NCI-H1417 treated with DMSO at 0.1 percent for 48 hours (cell line): ENCODE measurements at regions not wholly inside any gene's neighbourhood (a gene's known extent, or its start where the extent isn't known, plus 50 kb on each side); places are given as distances from the start of the nearest gene placed in this dataset.

ENCODE experiments used
- DNase-seq: peaks from one replicate; lab custom pipeline; 2025; lab: John Stamatoyannopoulos, UW

- DNase-seq = no peak
Observed at GRCh38 chr3:24641628-24642027, 147.0 kb upstream of the THRB start.

- DNase-seq = no peak
Observed at GRCh38 chr3:24645047-24645446, 150.4 kb upstream of the THRB start.

GRCh38 chr3:24646790-24647189 lies 152.1 kb upstream of the THRB start:
- no peak for DNase-seq

- no peak for DNase-seq
Observed at GRCh38 chr3:24648063-24648462, 153.4 kb upstream of the THRB start.

GRCh38 chr3:24650839-24651238 lies 156.2 kb upstream of the THRB start:
- no peak for DNase-seq

GRCh38 chr3:24657870-24658510 lies 163.3 kb upstream of the THRB start:
- DNase-seq = no peak

- DNase-seq = no peak
Observed at GRCh38 chr3:24661175-24661584, 166.5 kb upstream of the THRB start.

- DNase-seq = no peak
Observed at GRCh38 chr3:24662449-24663345, 168.0 kb upstream of the THRB start.

- no peak for DNase-seq
Observed at GRCh38 chr3:24663406-24663805, 168.8 kb upstream of the THRB start.

GRCh38 chr3:24668039-24668438 lies 173.4 kb upstream of the THRB start:
- no peak for DNase-seq

- DNase-seq = no peak
Observed at GRCh38 chr3:24670871-24671270, 176.2 kb upstream of the THRB start.

- DNase-seq = no peak
Observed at GRCh38 chr3:24673596-24673995, 178.9 kb upstream of the THRB start.

GRCh38 chr3:24674261-24674660 lies 179.6 kb upstream of the THRB start:
- no peak for DNase-seq

GRCh38 chr3:24678021-24678420 lies 183.4 kb upstream of the THRB start:
- no peak for DNase-seq

GRCh38 chr3:24678421-24678865 lies 183.8 kb upstream of the THRB start:
- no peak for DNase-seq

- DNase-seq = no peak
Observed at GRCh38 chr3:24679429-24679828, 184.8 kb upstream of the THRB start.

GRCh38 chr3:24680214-24680967 lies 185.7 kb upstream of the THRB start:
- no peak for DNase-seq

GRCh38 chr3:24682141-24682547 lies 187.5 kb upstream of the THRB start:
- DNase-seq = no peak

- no peak for DNase-seq
Observed at GRCh38 chr3:24683090-24683489, 188.4 kb upstream of the THRB start.

GRCh38 chr3:24683633-24684384 lies 189.2 kb upstream of the THRB start:
- DNase-seq = peak; percentile 8

- no peak for DNase-seq
Observed at GRCh38 chr3:24684506-24685023, 189.9 kb upstream of the THRB start.

GRCh38 chr3:24686808-24687207 lies 192.2 kb upstream of the THRB start:
- DNase-seq = no peak
